GM20000 (cell line): ENCODE measurements at regions not wholly inside any gene's neighbourhood (a gene's known extent, or its start where the extent isn't known, plus 50 kb on each side); places are given as distances from the start of the nearest gene placed in this dataset.

ENCODE experiments used
- DNase-seq: peaks from one replicate; pipeline ENCODE4 v3.0.0; 2012; ENCODE audit warnings: low spot score
- CTCF ChIP-seq: IDR thresholded peaks from 2 replicates; pipeline ENCODE4 v1.5.1; 2012; ENCODE audit warnings: mild to moderate bottlenecking, control low read depth; ENCODE audit errors: extremely low read depth, missing control alignments

GRCh38 chr15:95475067-95475466 lies 855.4 kb upstream of the NR2F2 start:
- TF ChIP-seq CTCF: no peak
- no peak for DNase-seq

GRCh38 chr15:95479308-95479707 lies 851.2 kb upstream of the NR2F2 start:
- no peak for DNase-seq
- no peak for TF ChIP-seq CTCF

GRCh38 chr15:95485367-95485766 lies 845.1 kb upstream of the NR2F2 start:
- TF ChIP-seq CTCF: no peak
- no peak for DNase-seq

GRCh38 chr15:95486224-95486623 lies 844.3 kb upstream of the NR2F2 start:
- TF ChIP-seq CTCF: no peak
- DNase-seq: no peak

- no peak for DNase-seq
Measured at GRCh38 chr15:95489103-95489502, 841.4 kb upstream of the NR2F2 start.

GRCh38 chr15:95492388-95493070 lies 838.0 kb upstream of the NR2F2 start:
- TF ChIP-seq CTCF: no peak
- DNase-seq: no peak

More at GRCh38 chr15:95489103-95489502, 841.4 kb upstream of the NR2F2 start:
- no peak for TF ChIP-seq CTCF

- no peak for DNase-seq
- no peak for TF ChIP-seq CTCF
Measured at GRCh38 chr15:95494971-95495541, 835.4 kb upstream of the NR2F2 start.
